Thoracic aorta (tissue), 2 donors: ENCODE measurements at regions not wholly inside any gene's neighbourhood (a gene's known extent, or its start where the extent isn't known, plus 50 kb on each side); places are given as distances from the start of the nearest gene placed in this dataset.

Experiments used
- ATAC-seq: fragments of 150-250 bp; one replicate; pipeline ENCODE4 v1.8.0; 2017; ENCODE audit warnings: low read depth; ENCODE audit not compliant: insufficient number of reproducible peaks, low FRiP score
- DNase-seq: peaks from one replicate; pipeline ENCODE4 v3.0.0-alpha.2; 2020; ENCODE audit warnings: low spot score
- H3K27ac ChIP-seq, 2 donors: fragments of 200-600 bp; sonication (generic); 1 replicate in 1 of 2; 2 replicates in 1 of 2; pipeline ENCODE4 v1.5.1; 2016; ENCODE audit warnings: mild to moderate bottlenecking in 2 of 2, moderate library complexity in 2 of 2
- H3K27me3 ChIP-seq: fragments of 200-600 bp; sonication (generic); replicated peaks from 2 replicates; pipeline ENCODE4 v1.6.0; 2016; ENCODE audit warnings: mild to moderate bottlenecking; ENCODE audit not compliant: insufficient read depth
- H3K36me3 ChIP-seq: fragments of 200-600 bp; sonication (generic); one replicate; pipeline ENCODE4 v1.5.1; 2016
- H3K4me1 ChIP-seq, 2 donors: fragments of 200-600 bp; sonication (generic); 1 replicate in 1 of 2; 2 replicates in 1 of 2; pipeline versions ENCODE4 v1.5.1 to v1.6.0; 2016; ENCODE audit warnings: low read depth in 2 of 2, mild to moderate bottlenecking in 1 of 2; ENCODE audit not compliant: control insufficient read depth in 1 of 2
- H3K4me3 ChIP-seq: fragments of 200-600 bp; sonication (generic); 2 replicates; pipeline ENCODE4 v1.5.1; 2016; ENCODE audit warnings: mild to moderate bottlenecking
- H3K9me3 ChIP-seq: fragments of 200-600 bp; sonication (generic); 2 replicates; pipeline ENCODE4 v1.5.1; 2016
- CTCF ChIP-seq: fragments of 200-600 bp; sonication (generic); IDR thresholded peaks from one replicate; pipeline ENCODE4 v1.5.1; 2019; ENCODE audit warnings: antibody characterized with exemption

- no peak for ATAC-seq
- Histone ChIP-seq H3K4me1 (peaks cover 9 to 24% of the 10 kb centered on the region in 2 donors), H3K36me3 (no peaks in the 10 kb centered on the region), H3K4me3 (no peak overlapping the region), H3K27me3 (no peaks in the 10 kb centered on the region), H3K9me3 (no peaks in the 10 kb centered on the region), H3K27ac (no peak overlapping the region)
- TF ChIP-seq CTCF = no peak
- no peak for DNase-seq
Observed at GRCh38 chrX:68896581-68896980, 67.8 kb downstream of the EFNB1 start.

- DNase-seq (no peak), ATAC-seq (no peak)
- Histone ChIP-seq H3K27ac (peak overlapping the region; percentile 89 to 99), H3K4me3 (no peak overlapping the region), H3K36me3 (no peaks in the 10 kb centered on the region), H3K9me3 (no peaks in the 10 kb centered on the region), H3K27me3 (no peaks in the 10 kb centered on the region), H3K4me1 (peaks cover 9 to 24% of the 10 kb centered on the region in 2 donors)
- no peak for TF ChIP-seq CTCF
Observed at GRCh38 chrX:68895778-68896177, 67.0 kb downstream of the EFNB1 start.

GRCh38 chrX:68895341-68895755 lies 66.5 kb downstream of the EFNB1 start:
- TF ChIP-seq CTCF = no peak
- DNase-seq (peak; percentile 15), ATAC-seq (peak; percentile 56)
- no peaks in the 10 kb centered on the region for H3K27me3 ChIP-seq
- peak overlapping the region; percentile 89 to 99 for H3K27ac ChIP-seq
- H3K9me3 ChIP-seq = no peaks in the 10 kb centered on the region
- peaks cover 9 to 24% of the 10 kb centered on the region in 2 donors for H3K4me1 ChIP-seq
- no peaks in the 10 kb centered on the region for H3K36me3 ChIP-seq
- peak overlapping the region; percentile 56 for H3K4me3 ChIP-seq

- ATAC-seq (peak; percentile 78), DNase-seq (peak; percentile 9)
- Histone ChIP-seq H3K4me1 (peaks cover 9 to 24% of the 10 kb centered on the region in 2 donors), H3K4me3 (peak overlapping the region; percentile 56), H3K36me3 (no peaks in the 10 kb centered on the region), H3K9me3 (no peaks in the 10 kb centered on the region), H3K27me3 (no peaks in the 10 kb centered on the region), H3K27ac (peak overlapping the region; percentile 89 to 99)
- TF ChIP-seq CTCF = no peak
Observed at GRCh38 chrX:68894513-68895340, 65.9 kb downstream of the EFNB1 start.

- H3K4me3 ChIP-seq = peak overlapping the region; percentile 56
Observed at GRCh38 chrX:68894142-68894512, 65.3 kb downstream of the EFNB1 start.

More at GRCh38 chrX:68894142-68894512, 65.3 kb downstream of the EFNB1 start:
- DNase-seq (no peak), ATAC-seq (no peak)
- H3K27ac ChIP-seq = peak overlapping the region; percentile 89 to 99
- H3K36me3 ChIP-seq = no peaks in the 10 kb centered on the region
- no peak for TF ChIP-seq CTCF
- H3K9me3 ChIP-seq = no peaks in the 10 kb centered on the region
- H3K4me1 ChIP-seq = peaks cover 9 to 24% of the 10 kb centered on the region in 2 donors
- no peaks in the 10 kb centered on the region for H3K27me3 ChIP-seq
